ENCODE measurements at regions not wholly inside any gene's neighbourhood (a gene's known extent, or its start where the extent isn't known, plus 50 kb on each side); places are given as distances from the start of the nearest gene placed in this dataset.

GRCh38 chr10:71066600-71066999, 145.8 kb upstream of the UNC5B start:
- TF ChIP-seq CTCF (IDR thresholded peaks at IDR 0.05): no peak
- TF ChIP-seq POLR2A (IDR thresholded peaks at IDR 0.05): no peak
- TF ChIP-seq EP300 (IDR thresholded peaks at IDR 0.05): no peak

Measured in ovary (tissue), 3 donors.